GM12878 (cell line): ENCODE measurements at regions not wholly inside any gene's neighbourhood (a gene's known extent, or its start where the extent isn't known, plus 50 kb on each side); places are given as distances from the start of the nearest gene placed in this dataset.

Source experiments
- CREM ChIP-seq: IDR thresholded peaks from 2 replicates; pipeline ENCODE4 v1.6.1; 2014; ENCODE audit warnings: antibody characterized with exemption, low read depth
- HDAC2 ChIP-seq: fragments of 200-600 bp; sonication (generic); IDR thresholded peaks from 2 replicates; pipeline ENCODE4 v1.6.1; 2017
- IRF3 ChIP-seq: fragments of 450-650 bp; IDR thresholded peaks from 2 replicates; pipeline ENCODE4 v1.6.1; 2014; ENCODE audit warnings: mild to moderate bottlenecking
- JUND ChIP-seq: IDR thresholded peaks from 2 replicates; pipeline ENCODE4 v1.6.1; 2012; ENCODE audit warnings: low read depth, mild to moderate bottlenecking, low read length, improper control_type of control experiment, moderate library complexity
- POLR2A ChIP-seq: IDR thresholded peaks from 2 replicates; pipeline ENCODE4 v1.6.1; 2011; ENCODE audit warnings: low read depth, mild to moderate bottlenecking, low read length
- SREBF1 ChIP-seq: IDR thresholded peaks from 2 replicates; pipeline ENCODE4 v1.6.1; 2012; ENCODE audit warnings: mild to moderate bottlenecking, low read length
- TAF1 ChIP-seq: IDR thresholded peaks from 2 replicates; pipeline ENCODE4 v1.6.1; 2011; ENCODE audit warnings: mild to moderate bottlenecking, low read depth, low read length, borderline replicate concordance
- TF ChIP-seq, protein P1 (sequence below), 3 experiments: IDR thresholded peaks in 2 of 3; conservative IDR thresholded peaks in 1 of 3; 2 replicates each; pipeline ENCODE4 v1.5.1; 2011; ENCODE audit warnings: low read depth in 3 of 3, low read length in 3 of 3, mild to moderate bottlenecking in 3 of 3, control low read depth in 2 of 3, moderate library complexity in 2 of 3, inconsistent platforms in 1 of 3, mixed read lengths in 1 of 3; ENCODE audit not compliant: control insufficient read depth in 2 of 3, insufficient read depth in 1 of 3; ENCODE audit errors: extremely low read depth in 1 of 3
- TF ChIP-seq, protein P2 (sequence below): IDR thresholded peaks from 2 replicates; pipeline ENCODE4 v1.6.1; 2011; ENCODE audit warnings: low read depth, low read length, improper control_type of control experiment, borderline replicate concordance

DNA sequence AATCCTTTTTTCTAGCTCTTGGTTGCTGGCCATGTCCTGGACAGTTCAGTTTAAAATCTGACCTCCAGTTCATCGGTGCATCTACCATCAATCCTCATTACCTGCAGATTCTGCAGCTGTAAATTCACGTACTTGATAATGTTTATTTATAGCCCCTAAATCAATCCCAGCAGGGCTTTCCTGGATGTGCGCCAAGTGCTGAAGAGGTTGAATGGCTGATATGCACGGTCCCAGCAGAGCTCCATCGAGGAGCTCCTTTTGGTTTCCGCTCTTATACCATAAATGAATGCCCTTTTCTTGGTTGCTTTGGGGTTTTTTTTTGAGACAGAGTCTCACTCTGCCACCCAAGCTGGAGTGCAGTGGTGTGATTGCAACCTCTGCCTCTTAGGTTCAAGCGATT is 91.2 kb upstream of the CCZ1B start:
- TF ChIP-seq TAF1 = no peak
- TF ChIP-seq, protein P1, sequence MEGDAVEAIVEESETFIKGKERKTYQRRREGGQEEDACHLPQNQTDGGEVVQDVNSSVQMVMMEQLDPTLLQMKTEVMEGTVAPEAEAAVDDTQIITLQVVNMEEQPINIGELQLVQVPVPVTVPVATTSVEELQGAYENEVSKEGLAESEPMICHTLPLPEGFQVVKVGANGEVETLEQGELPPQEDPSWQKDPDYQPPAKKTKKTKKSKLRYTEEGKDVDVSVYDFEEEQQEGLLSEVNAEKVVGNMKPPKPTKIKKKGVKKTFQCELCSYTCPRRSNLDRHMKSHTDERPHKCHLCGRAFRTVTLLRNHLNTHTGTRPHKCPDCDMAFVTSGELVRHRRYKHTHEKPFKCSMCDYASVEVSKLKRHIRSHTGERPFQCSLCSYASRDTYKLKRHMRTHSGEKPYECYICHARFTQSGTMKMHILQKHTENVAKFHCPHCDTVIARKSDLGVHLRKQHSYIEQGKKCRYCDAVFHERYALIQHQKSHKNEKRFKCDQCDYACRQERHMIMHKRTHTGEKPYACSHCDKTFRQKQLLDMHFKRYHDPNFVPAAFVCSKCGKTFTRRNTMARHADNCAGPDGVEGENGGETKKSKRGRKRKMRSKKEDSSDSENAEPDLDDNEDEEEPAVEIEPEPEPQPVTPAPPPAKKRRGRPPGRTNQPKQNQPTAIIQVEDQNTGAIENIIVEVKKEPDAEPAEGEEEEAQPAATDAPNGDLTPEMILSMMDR (IDR thresholded peaks at IDR 0.05 in 2 of 3, conservative IDR thresholded peaks at IDR 0.05 in 1 of 3; ENCODE audit: control insufficient read depth in 2 of 3, extremely low read depth in 1 of 3, insufficient read depth in 1 of 3, low read depth in 3 of 3, low read length in 3 of 3) = no peak
- no peak for TF ChIP-seq POLR2A
- TF ChIP-seq JUND = no peak
- TF ChIP-seq SREBF1 = no peak
- TF ChIP-seq CREM = no peak
- TF ChIP-seq, protein P2, sequence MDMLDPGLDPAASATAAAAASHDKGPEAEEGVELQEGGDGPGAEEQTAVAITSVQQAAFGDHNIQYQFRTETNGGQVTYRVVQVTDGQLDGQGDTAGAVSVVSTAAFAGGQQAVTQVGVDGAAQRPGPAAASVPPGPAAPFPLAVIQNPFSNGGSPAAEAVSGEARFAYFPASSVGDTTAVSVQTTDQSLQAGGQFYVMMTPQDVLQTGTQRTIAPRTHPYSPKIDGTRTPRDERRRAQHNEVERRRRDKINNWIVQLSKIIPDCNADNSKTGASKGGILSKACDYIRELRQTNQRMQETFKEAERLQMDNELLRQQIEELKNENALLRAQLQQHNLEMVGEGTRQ = no peak
- no peak for TF ChIP-seq IRF3
- no peak for TF ChIP-seq HDAC2
